Activated T-helper 2 cell treated with anti-CD3 and anti-CD28 coated beads, Interferon-gamma antibody, Interleukin-2, Interleukin-4, amounts not matched to agents 10 μg/mL and 5 μg/mL and 100 μg/mL, durations not matched to agents 14 hours and 24 hours and 36 hours (primary cell): ENCODE measurements at regions not wholly inside any gene's neighbourhood (a gene's known extent, or its start where the extent isn't known, plus 50 kb on each side); places are given as distances from the start of the nearest gene placed in this dataset.

ENCODE experiments used
- DNase-seq: peaks from one replicate; pipeline ENCODE4 v3.0.0; 2021; ENCODE audit warnings: low spot score
- H3K27ac Mint-ChIP-seq: one replicate; pipeline ENCODE4 v1.8.0; 2021; ENCODE audit warnings: mixed read lengths
- H3K27me3 Mint-ChIP-seq: one replicate; pipeline ENCODE4 v1.8.0; 2021; ENCODE audit warnings: low read depth, mixed read lengths
- H3K36me3 Mint-ChIP-seq: one replicate; pipeline ENCODE4 v1.8.0; 2021; ENCODE audit warnings: low read depth, mixed read lengths
- H3K4me1 Mint-ChIP-seq: one replicate; pipeline ENCODE4 v1.8.0; 2021; ENCODE audit warnings: low read depth, mixed read lengths
- H3K4me3 Mint-ChIP-seq: one replicate; pipeline ENCODE4 v1.8.0; 2021; ENCODE audit warnings: low read depth, mild to moderate bottlenecking, moderate library complexity, mixed read lengths
- H3K9me3 Mint-ChIP-seq: one replicate; pipeline ENCODE4 v1.8.0; 2021; ENCODE audit warnings: mixed read lengths
- intact Hi-C: fragments of 100-400 bp; cut with micrococcal nuclease; formaldehyde crosslinking; loops from one replicate; pipeline ENCODE4 v1.15.1; 2023

- Mint-ChIP-seq H3K4me3 (no peak overlapping the region), H3K36me3 (no peaks in the 10 kb centered on the region), H3K27ac (no peak overlapping the region), H3K4me1 (peaks cover 2% of the 10 kb centered on the region), H3K9me3 (no peaks in the 10 kb centered on the region), H3K27me3 (no peaks in the 10 kb centered on the region)
- intact Hi-C loops = no loop called here
- DNase-seq = no peak
Observed at GRCh38 chr13:21967871-21968270, 297.0 kb downstream of the FGF9 start.

DNA sequence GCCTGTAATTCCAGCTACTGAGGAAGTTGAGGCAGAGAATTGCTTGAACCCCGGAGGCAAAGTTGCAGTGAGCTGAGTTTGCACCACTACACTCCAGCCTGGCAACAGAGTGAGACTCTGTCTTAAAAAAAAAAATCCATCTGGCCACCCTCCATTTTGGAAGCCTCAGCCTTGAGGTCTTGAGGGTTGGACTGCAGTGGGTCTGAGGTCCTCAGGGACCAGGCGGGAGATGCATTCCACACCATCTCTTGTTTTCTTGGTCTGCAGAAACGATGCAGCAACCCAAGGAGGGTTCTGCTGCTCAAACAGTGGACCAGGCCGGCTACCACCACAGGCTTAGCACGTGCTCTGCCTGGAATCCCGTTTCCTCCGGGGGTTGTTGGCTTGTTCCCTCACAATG, 299.3 kb downstream of the FGF9 start:
- H3K27ac Mint-ChIP-seq = no peak overlapping the region
- intact Hi-C loops = no loop called here
- peaks cover 2% of the 10 kb centered on the region for H3K4me1 Mint-ChIP-seq
- H3K36me3 Mint-ChIP-seq = no peaks in the 10 kb centered on the region
- no peak overlapping the region for H3K4me3 Mint-ChIP-seq
- no peaks in the 10 kb centered on the region for H3K27me3 Mint-ChIP-seq
- H3K9me3 Mint-ChIP-seq = no peaks in the 10 kb centered on the region
- no peak for DNase-seq

- Mint-ChIP-seq H3K4me1 (peaks cover 2% of the 10 kb centered on the region), H3K27me3 (no peaks in the 10 kb centered on the region), H3K4me3 (no peak overlapping the region), H3K27ac (no peak overlapping the region), H3K36me3 (no peaks in the 10 kb centered on the region), H3K9me3 (no peaks in the 10 kb centered on the region)
- intact Hi-C loops = no loop called here
- DNase-seq = no peak
Observed at GRCh38 chr13:21970918-21971317, 300.0 kb downstream of the FGF9 start.

DNA sequence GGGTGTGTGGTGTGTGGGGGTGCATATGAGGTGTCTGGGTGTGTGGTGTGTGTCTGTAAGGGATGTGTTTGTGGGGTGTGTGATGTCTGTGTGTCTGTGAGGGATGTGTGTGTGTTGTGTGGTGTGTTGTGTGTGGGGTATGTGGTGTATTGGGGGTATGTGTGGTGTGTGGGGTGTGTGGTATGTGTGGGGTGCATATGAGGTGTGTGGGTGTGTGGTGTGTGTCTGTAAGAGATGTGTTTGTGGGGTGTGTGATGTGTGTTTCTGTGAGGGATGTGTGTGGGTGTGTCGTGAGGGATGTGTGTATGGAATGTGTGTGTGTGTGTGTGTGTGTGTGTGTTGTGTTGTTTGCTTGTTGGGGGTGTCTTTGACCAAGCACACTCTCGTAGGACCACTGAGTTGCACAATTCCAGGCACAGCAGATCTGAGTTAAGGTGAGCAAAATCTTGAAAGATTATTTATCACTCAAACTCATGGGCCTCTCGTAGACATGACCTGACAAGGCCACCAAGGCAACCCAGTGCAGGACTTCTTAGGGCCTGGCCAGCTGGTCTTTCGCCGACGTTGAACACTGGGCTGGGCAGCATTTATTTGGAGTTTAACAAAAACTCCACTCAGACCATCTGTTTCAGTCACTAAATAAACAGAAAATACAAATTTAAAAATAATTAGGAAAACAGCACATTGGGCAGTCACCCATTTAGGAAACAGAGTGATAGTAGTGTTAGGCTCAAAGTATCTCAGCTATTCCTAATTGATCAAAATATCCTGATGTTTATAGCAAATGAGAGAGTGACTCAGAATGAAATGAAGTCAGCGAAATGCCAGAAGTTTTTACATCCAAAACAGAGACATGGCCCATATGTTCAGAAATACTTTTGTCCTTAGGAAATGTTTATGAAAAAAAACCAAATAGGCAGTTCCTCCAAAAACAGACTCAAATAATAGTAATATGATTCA, 301.1 kb downstream of the FGF9 start:
- no peak overlapping the region for H3K27ac Mint-ChIP-seq
- H3K4me1 Mint-ChIP-seq = no peaks in the 10 kb centered on the region
- no peak for DNase-seq
- no peaks in the 10 kb centered on the region for H3K36me3 Mint-ChIP-seq
- no peaks in the 10 kb centered on the region for H3K9me3 Mint-ChIP-seq
- H3K27me3 Mint-ChIP-seq = no peaks in the 10 kb centered on the region
- H3K4me3 Mint-ChIP-seq = no peak overlapping the region
- intact Hi-C loops = no loop called here

GRCh38 chr13:21973437-21974125, 302.7 kb downstream of the FGF9 start:
- Mint-ChIP-seq H3K9me3 (no peaks in the 10 kb centered on the region), H3K4me1 (no peaks in the 10 kb centered on the region)
- intact Hi-C loops = no loop called here

GRCh38 chr13:21974741-21975140, 303.9 kb downstream of the FGF9 start:
- Mint-ChIP-seq H3K9me3 (no peaks in the 10 kb centered on the region), H3K36me3 (no peaks in the 10 kb centered on the region), H3K4me3 (no peak overlapping the region), H3K4me1 (no peaks in the 10 kb centered on the region), H3K27me3 (no peaks in the 10 kb centered on the region), H3K27ac (no peak overlapping the region)
- intact Hi-C loops = no loop called here
- no peak for DNase-seq

More at GRCh38 chr13:21973437-21974125, 302.7 kb downstream of the FGF9 start:
- no peak for DNase-seq
- no peaks in the 10 kb centered on the region for H3K36me3 Mint-ChIP-seq
- no peak overlapping the region for H3K4me3 Mint-ChIP-seq
- no peaks in the 10 kb centered on the region for H3K27me3 Mint-ChIP-seq
- no peak overlapping the region for H3K27ac Mint-ChIP-seq

DNA sequence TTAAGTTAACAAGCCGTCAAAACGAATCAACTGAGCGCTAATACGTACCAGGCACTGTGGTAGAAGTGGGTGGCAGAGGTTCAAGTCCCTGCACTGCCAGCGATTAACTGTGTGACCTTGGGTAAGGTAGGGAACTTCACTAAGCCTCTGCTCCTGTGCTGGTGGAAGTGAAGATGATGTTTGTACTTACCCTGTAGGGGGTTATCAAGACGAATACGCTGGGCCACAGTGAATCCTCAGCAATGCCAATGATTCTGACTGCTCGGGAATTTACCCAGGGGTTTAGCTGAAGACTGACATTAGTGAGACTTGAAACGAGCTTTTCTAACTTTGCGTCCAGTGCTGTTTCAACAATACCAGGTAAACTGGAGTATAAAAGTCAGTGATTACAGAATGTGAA, 305.3 kb downstream of the FGF9 start:
- Mint-ChIP-seq H3K27me3 (no peaks in the 10 kb centered on the region), H3K9me3 (no peaks in the 10 kb centered on the region), H3K27ac (no peak overlapping the region), H3K4me3 (no peak overlapping the region), H3K4me1 (no peaks in the 10 kb centered on the region), H3K36me3 (no peaks in the 10 kb centered on the region)
- intact Hi-C loops = no loop called here
- DNase-seq = no peak

GRCh38 chr13:21979161-21979806, 308.4 kb downstream of the FGF9 start:
- Mint-ChIP-seq H3K4me1 (no peaks in the 10 kb centered on the region), H3K36me3 (no peaks in the 10 kb centered on the region), H3K9me3 (no peaks in the 10 kb centered on the region), H3K4me3 (no peak overlapping the region), H3K27ac (no peak overlapping the region), H3K27me3 (no peaks in the 10 kb centered on the region)
- no peak for DNase-seq
- intact Hi-C loops = no loop called here

DNA sequence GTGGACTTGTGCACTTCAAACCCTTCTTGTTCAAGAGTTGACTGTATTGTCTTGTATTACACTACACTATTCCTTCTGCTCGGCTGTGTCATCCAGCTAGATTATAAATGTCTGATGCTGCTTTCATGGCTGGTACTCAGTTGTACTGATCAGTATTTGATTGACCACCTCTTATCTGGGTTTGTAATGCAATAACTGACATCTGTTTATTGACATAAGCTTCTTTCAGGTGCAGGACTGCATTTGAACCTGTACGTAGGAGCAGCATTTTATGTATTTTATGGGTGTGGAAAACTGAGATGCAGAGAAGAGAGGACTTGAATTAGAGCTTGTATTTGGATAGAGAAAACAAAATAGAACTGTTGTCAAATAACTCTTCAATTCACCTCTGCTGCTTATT, 309.2 kb downstream of the FGF9 start:
- no peak overlapping the region for H3K27ac Mint-ChIP-seq
- intact Hi-C loops = no loop called here
- no peaks in the 10 kb centered on the region for H3K27me3 Mint-ChIP-seq
- H3K4me3 Mint-ChIP-seq = no peak overlapping the region
- no peaks in the 10 kb centered on the region for H3K4me1 Mint-ChIP-seq
- H3K9me3 Mint-ChIP-seq = no peaks in the 10 kb centered on the region
- H3K36me3 Mint-ChIP-seq = no peaks in the 10 kb centered on the region
- DNase-seq = no peak

DNA sequence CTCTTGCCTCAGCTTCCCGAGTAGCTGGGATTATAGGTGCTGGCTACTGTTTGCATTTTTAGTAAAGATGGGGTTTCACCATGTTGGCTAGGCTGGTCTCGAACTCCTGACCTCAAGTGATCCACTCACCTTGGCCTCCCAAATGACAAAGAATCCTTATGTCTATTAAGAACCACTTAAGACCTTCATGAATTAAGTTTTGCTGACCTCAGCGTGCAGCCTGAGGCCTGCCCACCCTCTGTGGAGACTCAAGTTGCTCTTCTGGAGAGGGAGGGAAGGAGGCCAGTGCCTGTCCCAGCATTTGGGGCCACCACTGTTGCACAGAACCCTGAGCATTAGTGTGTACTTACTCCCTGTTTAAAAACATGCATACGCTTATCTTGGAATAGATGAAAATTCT, 313.3 kb downstream of the FGF9 start:
- Mint-ChIP-seq H3K9me3 (no peaks in the 10 kb centered on the region), H3K4me3 (no peak overlapping the region), H3K27ac (no peak overlapping the region), H3K36me3 (no peaks in the 10 kb centered on the region), H3K27me3 (no peaks in the 10 kb centered on the region), H3K4me1 (no peaks in the 10 kb centered on the region)
- no peak for DNase-seq
- intact Hi-C loops = no loop called here

GRCh38 chr13:21986602-21987001, 315.7 kb downstream of the FGF9 start:
- intact Hi-C loops = no loop called here
- no peaks in the 10 kb centered on the region for H3K36me3 Mint-ChIP-seq
- no peaks in the 10 kb centered on the region for H3K4me1 Mint-ChIP-seq
- no peak overlapping the region for H3K27ac Mint-ChIP-seq
- no peaks in the 10 kb centered on the region for H3K9me3 Mint-ChIP-seq
- H3K27me3 Mint-ChIP-seq = no peaks in the 10 kb centered on the region
- no peak overlapping the region for H3K4me3 Mint-ChIP-seq
- no peak for DNase-seq

DNA sequence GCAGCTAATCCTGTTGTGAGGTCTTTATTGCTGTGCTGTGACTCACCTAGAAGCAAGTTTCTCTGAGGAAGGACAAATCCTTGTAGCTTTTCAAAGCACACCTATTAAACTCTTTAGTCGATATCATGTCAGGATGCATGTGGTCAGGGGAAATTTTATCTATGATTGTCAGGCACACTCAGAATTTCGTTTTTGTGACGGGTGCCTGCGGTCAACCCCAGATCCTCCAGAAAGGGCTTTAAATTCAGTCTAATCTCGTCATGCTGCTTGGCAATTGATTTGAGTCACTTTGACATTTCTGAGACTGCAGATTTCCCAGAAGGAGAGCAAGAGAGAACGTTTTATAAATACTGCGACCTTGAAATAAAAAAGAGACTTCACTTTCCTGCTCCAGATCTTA, 316.9 kb downstream of the FGF9 start:
- no peak for DNase-seq
- no peaks in the 10 kb centered on the region for H3K36me3 Mint-ChIP-seq
- no peaks in the 10 kb centered on the region for H3K27me3 Mint-ChIP-seq
- no peaks in the 10 kb centered on the region for H3K4me1 Mint-ChIP-seq
- no peak overlapping the region for H3K27ac Mint-ChIP-seq
- intact Hi-C loops = no loop called here
- no peak overlapping the region for H3K4me3 Mint-ChIP-seq
- H3K9me3 Mint-ChIP-seq = no peaks in the 10 kb centered on the region

GRCh38 chr13:21988624-21989023, 317.8 kb downstream of the FGF9 start:
- no peak for DNase-seq
- intact Hi-C loops = no loop called here
- no peaks in the 10 kb centered on the region for H3K9me3 Mint-ChIP-seq
- H3K4me3 Mint-ChIP-seq = no peak overlapping the region
- H3K36me3 Mint-ChIP-seq = no peaks in the 10 kb centered on the region
- H3K27ac Mint-ChIP-seq = no peak overlapping the region
- H3K27me3 Mint-ChIP-seq = no peaks in the 10 kb centered on the region
- no peaks in the 10 kb centered on the region for H3K4me1 Mint-ChIP-seq
